ENCODE measurements at regions not wholly inside any gene's neighbourhood (a gene's known extent, or its start where the extent isn't known, plus 50 kb on each side); places are given as distances from the start of the nearest gene placed in this dataset.

DNA sequence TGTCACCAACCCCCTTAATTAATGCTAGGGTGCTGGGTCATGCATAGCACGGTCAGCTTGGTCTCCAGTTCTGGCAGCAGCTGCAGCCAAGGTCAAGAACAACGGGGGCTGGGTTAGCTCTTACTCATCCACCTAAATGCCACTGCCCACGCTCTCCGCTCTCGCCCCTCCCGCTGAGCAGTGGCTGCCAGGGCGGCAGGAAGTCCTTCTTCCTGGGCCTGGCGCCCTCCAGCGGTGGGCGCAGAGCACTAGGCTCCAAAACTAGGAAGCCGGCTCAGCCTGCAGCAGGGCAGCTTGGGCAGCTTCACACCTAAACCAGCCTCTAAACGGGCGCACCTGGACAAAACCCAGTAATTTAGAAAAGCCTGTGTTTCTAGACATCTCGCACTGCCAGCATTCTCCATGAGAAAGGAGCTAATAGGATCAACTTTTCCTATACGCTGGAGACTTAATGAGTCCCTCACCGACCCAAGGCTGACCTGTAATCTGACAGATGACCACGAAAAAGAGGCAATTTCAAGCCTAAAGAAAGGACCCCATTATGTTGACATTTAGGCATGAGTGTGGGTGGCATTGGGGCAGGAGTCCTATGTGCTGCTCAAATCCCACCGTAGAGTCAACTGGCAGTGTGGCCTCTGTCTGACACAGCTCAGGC, 78.4 kb upstream of the LRRN2 start:
- H3K36me3 ChIP-seq = no peaks in the 10 kb centered on the region
- H3K27ac ChIP-seq = no peak overlapping the region
- H3K4me3 ChIP-seq = no peak overlapping the region
- H3K27me3 ChIP-seq = no peaks in the 10 kb centered on the region
- H3K9me3 ChIP-seq = no peaks in the 10 kb centered on the region
- peaks cover 3% of the 10 kb centered on the region for H3K4me1 ChIP-seq (ENCODE audit: insufficient read depth)
- peak; percentile 49 to 84 (median 74) for DNase-seq
- 13 to 17% (median 16%) methylated on average over 18 of the region's 18 CpGs for WGBS, 3 donors
- TF ChIP-seq, protein P1, sequence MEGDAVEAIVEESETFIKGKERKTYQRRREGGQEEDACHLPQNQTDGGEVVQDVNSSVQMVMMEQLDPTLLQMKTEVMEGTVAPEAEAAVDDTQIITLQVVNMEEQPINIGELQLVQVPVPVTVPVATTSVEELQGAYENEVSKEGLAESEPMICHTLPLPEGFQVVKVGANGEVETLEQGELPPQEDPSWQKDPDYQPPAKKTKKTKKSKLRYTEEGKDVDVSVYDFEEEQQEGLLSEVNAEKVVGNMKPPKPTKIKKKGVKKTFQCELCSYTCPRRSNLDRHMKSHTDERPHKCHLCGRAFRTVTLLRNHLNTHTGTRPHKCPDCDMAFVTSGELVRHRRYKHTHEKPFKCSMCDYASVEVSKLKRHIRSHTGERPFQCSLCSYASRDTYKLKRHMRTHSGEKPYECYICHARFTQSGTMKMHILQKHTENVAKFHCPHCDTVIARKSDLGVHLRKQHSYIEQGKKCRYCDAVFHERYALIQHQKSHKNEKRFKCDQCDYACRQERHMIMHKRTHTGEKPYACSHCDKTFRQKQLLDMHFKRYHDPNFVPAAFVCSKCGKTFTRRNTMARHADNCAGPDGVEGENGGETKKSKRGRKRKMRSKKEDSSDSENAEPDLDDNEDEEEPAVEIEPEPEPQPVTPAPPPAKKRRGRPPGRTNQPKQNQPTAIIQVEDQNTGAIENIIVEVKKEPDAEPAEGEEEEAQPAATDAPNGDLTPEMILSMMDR (IDR thresholded peaks at IDR 0.05) = peak; percentile 29 to 43 (median 41)
- TF ChIP-seq EP300 (IDR thresholded peaks at IDR 0.05) = no peak
- TF ChIP-seq POLR2A (IDR thresholded peaks at IDR 0.05) = no peak
- intact Hi-C loops (cut with DNase I) = loop anchor here in 1 of 4 donors (10.0 kb wide), 1 partner anchor 199 kb away; no protein-coding TSS in a partner anchor

DNA sequence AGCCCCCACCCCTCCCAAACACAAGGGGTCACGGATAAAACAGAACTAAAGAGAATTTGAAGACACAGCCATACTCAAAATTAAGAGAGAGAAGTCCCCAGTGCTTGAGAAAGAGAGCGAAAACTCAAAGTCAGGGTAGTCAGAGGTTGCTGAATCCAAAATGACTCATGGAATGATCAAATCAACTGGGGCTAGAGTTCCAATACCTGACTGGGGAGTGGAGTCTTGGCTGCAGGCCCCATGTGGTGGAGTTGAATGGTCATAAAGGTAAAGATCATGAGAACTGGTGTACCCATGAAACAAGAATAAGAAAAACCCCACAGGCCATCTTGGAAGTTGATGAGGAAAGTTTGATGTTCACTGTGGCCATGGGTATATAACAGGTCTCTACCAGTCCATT, 84.5 kb upstream of the LRRN2 start:
- TF ChIP-seq, protein P1 (IDR thresholded peaks at IDR 0.05) = no peak
- TF ChIP-seq POLR2A (IDR thresholded peaks at IDR 0.05) (no peak), EP300 (IDR thresholded peaks at IDR 0.05) (no peak)
- 67 to 71% (median 71%) methylated on average over 2 of the region's 2 CpGs for WGBS, 3 donors
- H3K27me3 ChIP-seq = no peaks in the 10 kb centered on the region
- DNase-seq = no peak
- H3K9me3 ChIP-seq = no peaks in the 10 kb centered on the region
- intact Hi-C loops (cut with DNase I) = loop anchor here in 1 of 4 donors (10.0 kb wide), 1 partner anchor 205 kb away; no protein-coding TSS in a partner anchor
- H3K4me1 ChIP-seq (ENCODE audit: insufficient read depth) = no peaks in the 10 kb centered on the region
- no peaks in the 10 kb centered on the region for H3K36me3 ChIP-seq
- H3K4me3 ChIP-seq = no peak overlapping the region
- H3K27ac ChIP-seq = no peak overlapping the region

DNA sequence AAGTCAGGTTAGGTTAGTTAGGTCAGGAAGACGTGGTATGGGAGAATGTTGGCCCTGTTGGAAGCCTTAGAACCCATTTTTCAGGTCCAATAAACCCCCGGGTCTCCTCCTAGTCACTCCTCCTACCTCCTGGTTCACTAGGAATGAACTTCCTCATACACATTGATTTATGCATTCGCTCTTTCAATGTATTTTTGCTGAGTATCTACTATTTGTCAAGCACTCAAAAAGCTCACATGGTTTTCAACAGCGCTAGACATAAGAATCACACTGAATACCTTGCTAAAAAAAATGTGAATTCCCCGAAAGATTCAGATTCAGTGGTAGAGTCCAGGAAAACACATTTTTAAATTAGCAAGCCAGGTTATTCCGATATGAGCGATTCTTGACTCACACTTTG, 85.8 kb upstream of the LRRN2 start:
- no peaks in the 10 kb centered on the region for H3K4me1 ChIP-seq (ENCODE audit: insufficient read depth)
- intact Hi-C loops (cut with DNase I) = no loop called here
- no peak overlapping the region for H3K27ac ChIP-seq
- H3K36me3 ChIP-seq = no peaks in the 10 kb centered on the region
- WGBS, 3 donors = 92 to 93% (median 92%) methylated on average over 7 of the region's 7 CpGs
- H3K27me3 ChIP-seq = no peaks in the 10 kb centered on the region
- DNase-seq = no peak
- no peaks in the 10 kb centered on the region for H3K9me3 ChIP-seq
- TF ChIP-seq EP300 (IDR thresholded peaks at IDR 0.05) (no peak), POLR2A (IDR thresholded peaks at IDR 0.05) (no peak)
- TF ChIP-seq, protein P1 (IDR thresholded peaks at IDR 0.05) = no peak
- H3K4me3 ChIP-seq = no peak overlapping the region

DNA sequence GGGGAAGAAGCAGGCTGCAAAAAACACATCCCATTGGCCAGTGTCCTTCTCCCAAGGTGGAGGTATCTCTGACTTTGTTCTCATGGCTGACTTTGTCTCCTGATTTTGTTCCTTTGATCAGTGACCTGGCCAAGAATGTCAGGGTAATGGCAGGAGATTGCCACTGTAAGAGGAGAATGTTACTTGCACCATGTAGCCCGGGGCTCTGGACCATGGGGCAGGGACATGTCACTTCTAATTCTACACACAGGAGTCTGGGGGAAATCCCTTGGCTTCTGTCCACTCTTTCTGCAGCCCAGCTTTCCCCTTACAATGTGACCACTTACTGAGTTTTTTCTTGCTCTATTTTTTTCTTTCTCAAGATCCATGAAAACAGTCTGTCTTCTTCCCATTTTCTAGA, 87.7 kb upstream of the LRRN2 start:
- Histone ChIP-seq H3K36me3 (no peaks in the 10 kb centered on the region), H3K4me1 (ENCODE audit: insufficient read depth) (no peaks in the 10 kb centered on the region), H3K27me3 (no peaks in the 10 kb centered on the region), H3K9me3 (no peaks in the 10 kb centered on the region), H3K4me3 (no peak overlapping the region), H3K27ac (no peak overlapping the region)
- 40 to 67% (median 57%) methylated on average over 1 of the region's 1 CpG for WGBS, 3 donors
- intact Hi-C loops (cut with DNase I) = no loop called here
- TF ChIP-seq POLR2A (IDR thresholded peaks at IDR 0.05) = no peak
- no peak for TF ChIP-seq EP300 (IDR thresholded peaks at IDR 0.05)
- TF ChIP-seq, protein P1 (IDR thresholded peaks at IDR 0.05) = no peak
- no peak for DNase-seq

Measured in ovary (tissue), 7 donors.